HEK293 (cell line): ENCODE measurements at regions not wholly inside any gene's neighbourhood (a gene's known extent, or its start where the extent isn't known, plus 50 kb on each side); places are given as distances from the start of the nearest gene placed in this dataset.

Source experiments
- CTCF ChIA-PET: fragments of 350-600 bp; formaldehyde crosslinking; extraction: SDS; loops from one replicate; lab custom pipeline; 2021; ENCODE audit warnings: antibody characterized with exemption; lab: Yijun Ruan, JAX
- POLR2A ChIA-PET: fragments of 300-600 bp; formaldehyde crosslinking; extraction: SDS; loops from one replicate; lab custom pipeline; 2020; ENCODE audit warnings: antibody characterized with exemption, inconsistent platforms; lab: Yijun Ruan, JAX
- H3K27ac ChIP-seq: fragments of 200-500 bp; sonication (Bioruptor generic); 2 replicates; pipeline ENCODE4 v1.5.1; 2014; ENCODE audit warnings: low read depth, low read length, control low read depth, inconsistent platforms; ENCODE audit errors: extremely low read depth
- H3K36me3 ChIP-seq, 2 experiments: fragments of 200-500 bp in 1 of 2; sonication (Bioruptor generic) in 1 of 2; 1 replicate in 1 of 2; 2 replicates in 1 of 2; pipeline ENCODE4 v1.5.1; 2014 to 2017; ENCODE audit warnings: inconsistent platforms in 2 of 2, low read length in 2 of 2; ENCODE audit not compliant: control insufficient read depth in 2 of 2, insufficient read depth in 1 of 2
- H3K4me1 ChIP-seq: fragments of 200-500 bp; sonication (Bioruptor generic); 2 replicates; pipeline ENCODE4 v1.5.1; 2014; ENCODE audit warnings: mild to moderate bottlenecking, low read length, inconsistent platforms; ENCODE audit not compliant: control insufficient read depth, insufficient read depth
- H3K4me3 ChIP-seq: 2 replicates; pipeline ENCODE4 v1.5.1; 2011; ENCODE audit warnings: low read depth, mild to moderate bottlenecking, control low read depth, low read length, moderate library complexity
- H3K9me3 ChIP-seq: fragments of 200-500 bp; sonication (Bioruptor generic); 2 replicates; pipeline ENCODE4 v1.5.1; 2014; ENCODE audit warnings: low read depth, low read length, inconsistent platforms; ENCODE audit not compliant: control insufficient read depth, insufficient read depth
- GLI4 ChIP-seq: fragments of 450-650 bp; formaldehyde crosslinking; IDR thresholded peaks from 2 replicates; pipeline ENCODE4 v1.5.1; 2016; ENCODE audit warnings: missing biosample characterization, missing genetic modification characterization
- MYNN ChIP-seq: fragments of 450-650 bp; formaldehyde crosslinking; IDR thresholded peaks from 2 replicates; pipeline ENCODE4 v1.5.1; 2016; ENCODE audit warnings: missing biosample characterization, missing genetic modification characterization, borderline replicate concordance
- SETDB1 ChIP-seq: IDR thresholded peaks from one replicate; pipeline ENCODE4 v1.6.1; 2017; ENCODE audit warnings: mild to moderate bottlenecking, low read length, moderate library complexity, mixed read lengths; ENCODE audit not compliant: insufficient read length
- YY1 ChIP-seq: fragments of 450-650 bp; formaldehyde crosslinking; IDR thresholded peaks from 2 replicates; pipeline ENCODE4 v1.5.1; 2018; ENCODE audit warnings: missing biosample characterization, missing genetic modification characterization
- ZFP41 ChIP-seq: fragments of 450-650 bp; formaldehyde crosslinking; IDR thresholded peaks from 2 replicates; pipeline ENCODE4 v1.5.1; 2016; ENCODE audit warnings: missing biosample characterization, missing genetic modification characterization, borderline replicate concordance
- ZNF121 ChIP-seq: fragments of 450-650 bp; formaldehyde crosslinking; IDR thresholded peaks from 2 replicates; pipeline ENCODE4 v1.5.1; 2016; ENCODE audit warnings: missing biosample characterization, missing genetic modification characterization
- ZNF138 ChIP-seq: fragments of 450-650 bp; formaldehyde crosslinking; IDR thresholded peaks from 2 replicates; pipeline ENCODE4 v1.5.1; 2016; ENCODE audit warnings: missing biosample characterization, missing genetic modification characterization, borderline replicate concordance
- ZNF155 ChIP-seq: fragments of 450-650 bp; formaldehyde crosslinking; IDR thresholded peaks from 2 replicates; pipeline ENCODE4 v1.5.1; 2016; ENCODE audit warnings: missing biosample characterization, missing genetic modification characterization
- ZNF19 ChIP-seq: fragments of 450-650 bp; formaldehyde crosslinking; IDR thresholded peaks from 2 replicates; pipeline ENCODE4; 2016; ENCODE audit warnings: missing biosample characterization, missing genetic modification characterization, low read depth
- ZNF2 ChIP-seq: fragments of 450-650 bp; formaldehyde crosslinking; IDR thresholded peaks from 2 replicates; pipeline ENCODE4 v1.5.1; 2016; ENCODE audit warnings: missing biosample characterization, missing genetic modification characterization
- ZNF214 ChIP-seq: fragments of 450-650 bp; formaldehyde crosslinking; IDR thresholded peaks from 2 replicates; pipeline ENCODE4 v1.5.1; 2017; ENCODE audit warnings: missing biosample characterization, mild to moderate bottlenecking, missing genetic modification characterization, borderline replicate concordance
- ZNF266 ChIP-seq: fragments of 450-650 bp; formaldehyde crosslinking; IDR thresholded peaks from 2 replicates; pipeline ENCODE4 v1.5.1; 2016; ENCODE audit warnings: missing biosample characterization, missing genetic modification characterization, low read depth
- ZNF274 ChIP-seq, 2 experiments: fragments of 200-500 bp in 1 of 2; fragments of 450-650 bp in 1 of 2; sonication (Bioruptor generic) in 1 of 2; formaldehyde crosslinking in 1 of 2; IDR thresholded peaks; 2 replicates each; pipeline versions ENCODE4 v1.5.1 to v1.6.1; 2014 to 2016; ENCODE audit warnings: borderline replicate concordance in 1 of 2, inconsistent platforms in 1 of 2, low read length in 1 of 2, missing biosample characterization in 1 of 2, missing genetic modification characterization in 1 of 2
- ZNF280C ChIP-seq: fragments of 450-650 bp; formaldehyde crosslinking; IDR thresholded peaks from 2 replicates; pipeline ENCODE4 v1.5.1; 2016; ENCODE audit warnings: missing biosample characterization, missing genetic modification characterization
- ZNF341 ChIP-seq: fragments of 450-650 bp; formaldehyde crosslinking; IDR thresholded peaks from 2 replicates; pipeline ENCODE4; 2016; ENCODE audit warnings: low read depth, missing biosample characterization, missing genetic modification characterization
- ZNF394 ChIP-seq: fragments of 450-650 bp; formaldehyde crosslinking; IDR thresholded peaks from 2 replicates; pipeline ENCODE4 v1.5.1; 2016; ENCODE audit warnings: missing biosample characterization, missing genetic modification characterization, mild to moderate bottlenecking, moderate library complexity, borderline replicate concordance
- ZNF501 ChIP-seq: fragments of 450-650 bp; formaldehyde crosslinking; IDR thresholded peaks from 2 replicates; pipeline ENCODE4 v1.5.1; 2016; ENCODE audit warnings: missing biosample characterization, missing genetic modification characterization
- ZNF521 ChIP-seq: fragments of 450-650 bp; formaldehyde crosslinking; IDR thresholded peaks from 2 replicates; pipeline ENCODE4 v1.5.1; 2017; ENCODE audit warnings: missing biosample characterization, mild to moderate bottlenecking, missing genetic modification characterization
- ZNF571 ChIP-seq: fragments of 450-650 bp; formaldehyde crosslinking; IDR thresholded peaks from 2 replicates; pipeline ENCODE4 v1.5.0; 2017; ENCODE audit warnings: missing biosample characterization, missing genetic modification characterization
- ZNF596 ChIP-seq: fragments of 450-650 bp; IDR thresholded peaks from 2 replicates; pipeline ENCODE4 v1.5.0; 2018; ENCODE audit warnings: missing biosample characterization, mild to moderate bottlenecking, missing genetic modification characterization, moderate library complexity
- ZNF624 ChIP-seq: fragments of 450-650 bp; formaldehyde crosslinking; IDR thresholded peaks from 2 replicates; pipeline ENCODE4 v1.5.1; 2017; ENCODE audit warnings: missing biosample characterization, missing genetic modification characterization
- ZNF629 ChIP-seq: fragments of 450-650 bp; formaldehyde crosslinking; IDR thresholded peaks from 2 replicates; pipeline ENCODE4 v1.5.1; 2017; ENCODE audit warnings: missing biosample characterization, missing genetic modification characterization
- ZNF658 ChIP-seq: fragments of 450-650 bp; formaldehyde crosslinking; IDR thresholded peaks from 2 replicates; pipeline ENCODE4; 2016; ENCODE audit warnings: missing biosample characterization, missing genetic modification characterization
- ZNF677 ChIP-seq: fragments of 450-650 bp; IDR thresholded peaks from 2 replicates; pipeline ENCODE4 v1.5.0; 2018; ENCODE audit warnings: missing biosample characterization, mild to moderate bottlenecking, missing genetic modification characterization, moderate library complexity
- ZNF768 ChIP-seq: fragments of 450-650 bp; formaldehyde crosslinking; IDR thresholded peaks from 2 replicates; pipeline ENCODE4 v1.5.1; 2018; ENCODE audit warnings: missing biosample characterization, mild to moderate bottlenecking, missing genetic modification characterization
- ZSCAN30 ChIP-seq: fragments of 450-650 bp; IDR thresholded peaks from 2 replicates; pipeline ENCODE4 v1.5.1; 2018; ENCODE audit warnings: missing biosample characterization, mild to moderate bottlenecking, missing genetic modification characterization, moderate library complexity
- TF ChIP-seq, protein P1 (sequence below): fragments of 450-650 bp; IDR thresholded peaks from 2 replicates; pipeline ENCODE4 v1.5.1; 2018; ENCODE audit warnings: missing biosample characterization, missing genetic modification characterization
- TF ChIP-seq, protein P2 (sequence below): sonication (generic); formaldehyde crosslinking; IDR thresholded peaks from 2 replicates; pipeline ENCODE4 v1.8.1; 2022; ENCODE audit warnings: mild to moderate bottlenecking, moderate library complexity, missing genetic modification reagents

DNA sequence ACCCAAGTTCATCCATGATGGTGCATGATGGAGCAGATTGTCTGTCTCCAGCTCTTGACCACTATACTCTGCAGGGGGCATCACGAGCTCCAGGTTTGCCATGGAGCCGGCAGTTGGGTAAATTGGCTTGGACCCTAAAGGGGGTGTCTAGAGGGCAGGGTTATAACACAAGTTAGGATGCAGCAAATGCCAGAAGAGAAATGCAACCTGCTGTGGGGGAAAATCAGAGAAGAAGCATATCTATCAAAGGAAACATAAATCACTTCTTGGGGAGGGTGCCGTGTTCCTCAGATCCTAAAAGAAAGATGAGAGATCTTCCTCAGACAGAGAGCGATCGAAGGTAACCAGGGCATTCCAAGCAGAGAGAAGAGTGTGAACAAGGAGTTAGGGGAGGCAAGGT lies 334.9 kb downstream of the C12orf75 start (continued):
- TF ChIP-seq, protein P1, sequence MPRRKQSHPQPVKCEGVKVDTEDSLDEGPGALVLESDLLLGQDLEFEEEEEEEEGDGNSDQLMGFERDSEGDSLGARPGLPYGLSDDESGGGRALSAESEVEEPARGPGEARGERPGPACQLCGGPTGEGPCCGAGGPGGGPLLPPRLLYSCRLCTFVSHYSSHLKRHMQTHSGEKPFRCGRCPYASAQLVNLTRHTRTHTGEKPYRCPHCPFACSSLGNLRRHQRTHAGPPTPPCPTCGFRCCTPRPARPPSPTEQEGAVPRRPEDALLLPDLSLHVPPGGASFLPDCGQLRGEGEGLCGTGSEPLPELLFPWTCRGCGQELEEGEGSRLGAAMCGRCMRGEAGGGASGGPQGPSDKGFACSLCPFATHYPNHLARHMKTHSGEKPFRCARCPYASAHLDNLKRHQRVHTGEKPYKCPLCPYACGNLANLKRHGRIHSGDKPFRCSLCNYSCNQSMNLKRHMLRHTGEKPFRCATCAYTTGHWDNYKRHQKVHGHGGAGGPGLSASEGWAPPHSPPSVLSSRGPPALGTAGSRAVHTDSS (tag by site-specific recombination): no peak
- no peak for TF ChIP-seq ZNF658 (tag by site-specific recombination)
- no peak for TF ChIP-seq ZNF214 (tag by site-specific recombination)

GRCh38 chr12:105667973-105668743 lies 337.7 kb downstream of the C12orf75 start:
- POLR2A ChIA-PET: no interaction called here
- TF ChIP-seq ZNF274 (IDR thresholded peaks at IDR 0.05; ENCODE audit: low read length) (no peak), ZNF274 (tag by site-specific recombination; IDR thresholded peaks at IDR 0.05; ENCODE audit: borderline replicate concordance) (no peak), ZNF394 (tag by site-specific recombination) (no peak), SETDB1 (no peak), ZNF155 (no peak), ZNF629 (tag by site-specific recombination) (no peak), ZNF341 (tag by site-specific recombination) (no peak), ZNF768 (tag by site-specific recombination) (no peak), ZFP41 (tag by site-specific recombination) (no peak), ZNF138 (no peak), ZNF677 (tag by site-specific recombination) (no peak), ZNF624 (tag by site-specific recombination) (no peak), ZNF2 (tag by site-specific recombination) (no peak), ZNF596 (tag by site-specific recombination) (no peak), YY1 (tag by site-specific recombination) (no peak), ZNF521 (tag by site-specific recombination) (no peak), ZNF280C (no peak), ZNF19 (tag by site-specific recombination) (no peak), ZNF266 (no peak)
- CTCF ChIA-PET: no interaction called here
- no peaks in the 10 kb centered on the region for H3K4me1 ChIP-seq
- H3K27ac ChIP-seq: no peak overlapping the region
- no peaks in the 10 kb centered on the region for H3K9me3 ChIP-seq
- no peak overlapping the region for H3K4me3 ChIP-seq
- no peaks in the 10 kb centered on the region for H3K36me3 ChIP-seq

- H3K4me3 ChIP-seq: no peak overlapping the region
- CTCF ChIA-PET: interaction anchor here (0.5 kb wide), 1 partner anchor 807 kb away, joined by 4 read pairs; no protein-coding TSS in a partner anchor
- TF ChIP-seq ZNF121 (tag by site-specific recombination) (no peak), ZNF138 (no peak), ZNF571 (tag by site-specific recombination) (no peak), YY1 (tag by site-specific recombination) (no peak), ZNF214 (tag by site-specific recombination) (no peak), ZSCAN30 (tag by site-specific recombination) (no peak), ZNF501 (no peak), MYNN (tag by site-specific recombination) (no peak), GLI4 (tag by site-specific recombination) (no peak)
- TF ChIP-seq, protein P2, sequence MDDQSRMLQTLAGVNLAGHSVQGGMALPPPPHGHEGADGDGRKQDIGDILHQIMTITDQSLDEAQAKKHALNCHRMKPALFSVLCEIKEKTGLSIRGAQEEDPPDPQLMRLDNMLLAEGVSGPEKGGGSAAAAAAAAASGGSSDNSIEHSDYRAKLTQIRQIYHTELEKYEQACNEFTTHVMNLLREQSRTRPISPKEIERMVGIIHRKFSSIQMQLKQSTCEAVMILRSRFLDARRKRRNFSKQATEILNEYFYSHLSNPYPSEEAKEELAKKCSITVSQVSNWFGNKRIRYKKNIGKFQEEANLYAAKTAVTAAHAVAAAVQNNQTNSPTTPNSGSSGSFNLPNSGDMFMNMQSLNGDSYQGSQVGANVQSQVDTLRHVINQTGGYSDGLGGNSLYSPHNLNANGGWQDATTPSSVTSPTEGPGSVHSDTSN (CRISPR knock-in tag): no peak
- TF ChIP-seq, protein P1 (tag by site-specific recombination): no peak
Observed at GRCh38 chr12:105670672-105671071, 340.2 kb downstream of the C12orf75 start.

More at GRCh38 chr12:105670672-105671071, 340.2 kb downstream of the C12orf75 start:
- Histone ChIP-seq H3K9me3 (no peaks in the 10 kb centered on the region), H3K36me3 (no peaks in the 10 kb centered on the region), H3K4me1 (no peaks in the 10 kb centered on the region), H3K27ac (no peak overlapping the region)
- POLR2A ChIA-PET: no interaction called here
